ENCODE measurements at regions not wholly inside any gene's neighbourhood (a gene's known extent, or its start where the extent isn't known, plus 50 kb on each side); places are given as distances from the start of the nearest gene placed in this dataset.

DNA sequence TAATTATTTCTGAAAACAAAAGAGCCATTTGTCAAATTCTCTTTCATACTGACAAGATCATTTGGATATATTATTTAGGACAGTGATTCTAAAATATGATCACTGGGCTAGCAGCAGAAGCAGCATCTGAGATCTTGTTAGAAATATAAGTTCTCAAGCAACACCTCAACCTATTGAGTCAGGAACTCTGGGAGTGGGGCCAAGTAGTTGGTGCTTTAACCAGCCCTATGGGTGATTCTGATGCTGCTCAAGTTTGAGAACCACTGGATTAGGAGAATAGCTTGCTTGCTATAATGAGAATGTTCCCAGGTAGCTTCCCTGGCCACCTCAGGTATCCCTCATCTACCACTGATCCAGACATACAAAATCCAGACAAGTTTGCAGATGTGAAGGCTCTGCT, 466.9 kb upstream of the CELF4 start:
- TF ChIP-seq POLR2A (IDR thresholded peaks at IDR 0.05; ENCODE audit: low read depth, low read length) (no peak), JUN (IDR thresholded peaks at IDR 0.05; ENCODE audit: borderline replicate concordance, insufficient read depth, insufficient read length, low read depth) (no peak), POLR2AphosphoS5 (IDR thresholded peaks at IDR 0.05; ENCODE audit: insufficient read depth, low read depth, low read length) (no peak), FOS (IDR thresholded peaks at IDR 0.05; ENCODE audit: borderline replicate concordance, insufficient read depth, low read length) (no peak)
- TF ChIP-seq, protein P1, sequence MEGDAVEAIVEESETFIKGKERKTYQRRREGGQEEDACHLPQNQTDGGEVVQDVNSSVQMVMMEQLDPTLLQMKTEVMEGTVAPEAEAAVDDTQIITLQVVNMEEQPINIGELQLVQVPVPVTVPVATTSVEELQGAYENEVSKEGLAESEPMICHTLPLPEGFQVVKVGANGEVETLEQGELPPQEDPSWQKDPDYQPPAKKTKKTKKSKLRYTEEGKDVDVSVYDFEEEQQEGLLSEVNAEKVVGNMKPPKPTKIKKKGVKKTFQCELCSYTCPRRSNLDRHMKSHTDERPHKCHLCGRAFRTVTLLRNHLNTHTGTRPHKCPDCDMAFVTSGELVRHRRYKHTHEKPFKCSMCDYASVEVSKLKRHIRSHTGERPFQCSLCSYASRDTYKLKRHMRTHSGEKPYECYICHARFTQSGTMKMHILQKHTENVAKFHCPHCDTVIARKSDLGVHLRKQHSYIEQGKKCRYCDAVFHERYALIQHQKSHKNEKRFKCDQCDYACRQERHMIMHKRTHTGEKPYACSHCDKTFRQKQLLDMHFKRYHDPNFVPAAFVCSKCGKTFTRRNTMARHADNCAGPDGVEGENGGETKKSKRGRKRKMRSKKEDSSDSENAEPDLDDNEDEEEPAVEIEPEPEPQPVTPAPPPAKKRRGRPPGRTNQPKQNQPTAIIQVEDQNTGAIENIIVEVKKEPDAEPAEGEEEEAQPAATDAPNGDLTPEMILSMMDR (IDR thresholded peaks at IDR 0.05; ENCODE audit: extremely low read depth in 1 of 2, insufficient read depth in 1 of 2, low read depth in 1 of 2, low read length in 2 of 2): no peak
- TF ChIP-seq, protein P2, sequence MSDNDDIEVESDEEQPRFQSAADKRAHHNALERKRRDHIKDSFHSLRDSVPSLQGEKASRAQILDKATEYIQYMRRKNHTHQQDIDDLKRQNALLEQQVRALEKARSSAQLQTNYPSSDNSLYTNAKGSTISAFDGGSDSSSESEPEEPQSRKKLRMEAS (IDR thresholded peaks at IDR 0.05; ENCODE audit: insufficient read depth, insufficient read length): no peak

Data from endothelial cell of umbilical vein (primary cell).